ENCODE measurements at regions not wholly inside any gene's neighbourhood (a gene's known extent, or its start where the extent isn't known, plus 50 kb on each side); places are given as distances from the start of the nearest gene placed in this dataset.

- DNase-seq (ENCODE audit: low read depth, low spot score) (no peak), ATAC-seq (no peak)
- H3K36me3 ChIP-seq (ENCODE audit: control insufficient read depth in 1 of 2, insufficient read depth in 2 of 2, low read length in 2 of 2), result no peaks in the 10 kb centered on the region
- H3K9me3 ChIP-seq (ENCODE audit: control insufficient read depth in 1 of 2, insufficient read depth in 1 of 2, low read depth in 1 of 2, low read length in 2 of 2), result no peaks in the 10 kb centered on the region
- no peak overlapping the region for H3K4me2 ChIP-seq (ENCODE audit: low read length)
- CTCF ChIA-PET, result interaction anchor here (0.7 kb wide), 1 partner anchor 612 kb away, joined by 3 read pairs; no protein-coding TSS in a partner anchor
- H3K27me3 ChIP-seq (ENCODE audit: insufficient read depth, low read length), result no peaks in the 10 kb centered on the region
- no peak overlapping the region for H3K4me3 ChIP-seq (replicated peaks in 1 of 2; ENCODE audit: low read depth in 1 of 2, low read length in 2 of 2)
- TF ChIP-seq REST (IDR thresholded peaks at IDR 0.05; ENCODE audit: low read depth) (no peak), RAD21 (IDR thresholded peaks at IDR 0.05; ENCODE audit: low read depth) (no peak), FOSL1 (IDR thresholded peaks at IDR 0.05; ENCODE audit: low read depth) (no peak), SP1 (IDR thresholded peaks at IDR 0.05; ENCODE audit: low read depth) (no peak), POLR2AphosphoS5 (IDR thresholded peaks at IDR 0.05; ENCODE audit: low read depth, low read length) (no peak), POLR2A (IDR thresholded peaks at IDR 0.05; ENCODE audit: borderline replicate concordance, extremely low read depth, insufficient read depth, insufficient read length) (no peak), CBX3 (IDR thresholded peaks at IDR 0.05; ENCODE audit: low read depth) (no peak), ELF1 (IDR thresholded peaks at IDR 0.05; ENCODE audit: borderline replicate concordance, low read depth) (no peak), EZH2 (IDR thresholded peaks at IDR 0.05) (no peak)
- TF ChIP-seq, protein P1, sequence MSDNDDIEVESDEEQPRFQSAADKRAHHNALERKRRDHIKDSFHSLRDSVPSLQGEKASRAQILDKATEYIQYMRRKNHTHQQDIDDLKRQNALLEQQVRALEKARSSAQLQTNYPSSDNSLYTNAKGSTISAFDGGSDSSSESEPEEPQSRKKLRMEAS (IDR thresholded peaks at IDR 0.05), result no peak
- TF ChIP-seq, protein P2, sequence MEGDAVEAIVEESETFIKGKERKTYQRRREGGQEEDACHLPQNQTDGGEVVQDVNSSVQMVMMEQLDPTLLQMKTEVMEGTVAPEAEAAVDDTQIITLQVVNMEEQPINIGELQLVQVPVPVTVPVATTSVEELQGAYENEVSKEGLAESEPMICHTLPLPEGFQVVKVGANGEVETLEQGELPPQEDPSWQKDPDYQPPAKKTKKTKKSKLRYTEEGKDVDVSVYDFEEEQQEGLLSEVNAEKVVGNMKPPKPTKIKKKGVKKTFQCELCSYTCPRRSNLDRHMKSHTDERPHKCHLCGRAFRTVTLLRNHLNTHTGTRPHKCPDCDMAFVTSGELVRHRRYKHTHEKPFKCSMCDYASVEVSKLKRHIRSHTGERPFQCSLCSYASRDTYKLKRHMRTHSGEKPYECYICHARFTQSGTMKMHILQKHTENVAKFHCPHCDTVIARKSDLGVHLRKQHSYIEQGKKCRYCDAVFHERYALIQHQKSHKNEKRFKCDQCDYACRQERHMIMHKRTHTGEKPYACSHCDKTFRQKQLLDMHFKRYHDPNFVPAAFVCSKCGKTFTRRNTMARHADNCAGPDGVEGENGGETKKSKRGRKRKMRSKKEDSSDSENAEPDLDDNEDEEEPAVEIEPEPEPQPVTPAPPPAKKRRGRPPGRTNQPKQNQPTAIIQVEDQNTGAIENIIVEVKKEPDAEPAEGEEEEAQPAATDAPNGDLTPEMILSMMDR (IDR thresholded peaks at IDR 0.05 in 2 of 3, conservative IDR thresholded peaks at IDR 0.05 in 1 of 3; ENCODE audit: borderline replicate concordance in 1 of 3, insufficient read depth in 1 of 3, low read depth in 2 of 3, low read length in 2 of 3), result no peak
- no peaks in the 10 kb centered on the region for H4K20me1 ChIP-seq (ENCODE audit: insufficient read depth)
- RAD21 ChIA-PET (ENCODE audit: low non-redundant PET in 1 of 2, low total read pairs in 2 of 2, uncharacterized antibody in 2 of 2, unreplicated experiment in 2 of 2), result no interaction called here
- H3K27ac ChIP-seq (ENCODE audit: low read depth, low read length), result no peak overlapping the region
- no TSS peak for BruUV-seq (replicated peaks)
- intact Hi-C loops (cut with micrococcal nuclease), result no loop called here
- H3K9ac ChIP-seq (ENCODE audit: low read length), result no peak overlapping the region
- peak overlapping the region; percentile 14 for H2AFZ ChIP-seq (ENCODE audit: low read depth, low read length, poor library complexity, severe bottlenecking)
- H3K4me1 ChIP-seq (ENCODE audit: control insufficient read depth in 1 of 2, insufficient read depth in 2 of 2, low read length in 2 of 2), result peaks cover 11 to 36% of the 10 kb centered on the region in 2 experiments; a peak in 3 of 4 replicates
- POLR2A ChIA-PET, result no interaction called here
- no peaks in the 10 kb centered on the region for H3K9me2 ChIP-seq (ENCODE audit: insufficient read depth)
- no peaks in the 10 kb centered on the region for H3K79me2 ChIP-seq (ENCODE audit: insufficient read depth, low read length)
These were observed 567.5 kb upstream of the IGFBP3 start for GRCh38 chr7:46488607-46489006.
